Esophagus muscularis mucosa (tissue), 3 donors: ENCODE measurements at regions not wholly inside any gene's neighbourhood (a gene's known extent, or its start where the extent isn't known, plus 50 kb on each side); places are given as distances from the start of the nearest gene placed in this dataset.

ENCODE experiments used
- POLR2A ChIP-seq: fragments of 450-650 bp; IDR thresholded peaks from one replicate; pipeline ENCODE4 v1.6.1; 2017; ENCODE audit warnings: antibody characterized with exemption, moderate library complexity, mild to moderate bottlenecking, low read depth
- POLR2AphosphoS5 ChIP-seq, 2 donors: sonication (generic); formaldehyde crosslinking; IDR thresholded peaks; one replicate each; pipeline ENCODE4 v1.6.1; 2017; ENCODE audit warnings: antibody characterized with exemption in 2 of 2
- TF ChIP-seq, protein P1 (sequence below), 3 experiments: fragments of 200-600 bp in 2 of 3; fragments of 450-650 bp in 1 of 3; sonication (generic) in 2 of 3; IDR thresholded peaks; one replicate each; pipeline ENCODE4 v1.5.1; 2017 to 2019; ENCODE audit warnings: antibody characterized with exemption in 3 of 3, mild to moderate bottlenecking in 2 of 3, moderate library complexity in 1 of 3

DNA sequence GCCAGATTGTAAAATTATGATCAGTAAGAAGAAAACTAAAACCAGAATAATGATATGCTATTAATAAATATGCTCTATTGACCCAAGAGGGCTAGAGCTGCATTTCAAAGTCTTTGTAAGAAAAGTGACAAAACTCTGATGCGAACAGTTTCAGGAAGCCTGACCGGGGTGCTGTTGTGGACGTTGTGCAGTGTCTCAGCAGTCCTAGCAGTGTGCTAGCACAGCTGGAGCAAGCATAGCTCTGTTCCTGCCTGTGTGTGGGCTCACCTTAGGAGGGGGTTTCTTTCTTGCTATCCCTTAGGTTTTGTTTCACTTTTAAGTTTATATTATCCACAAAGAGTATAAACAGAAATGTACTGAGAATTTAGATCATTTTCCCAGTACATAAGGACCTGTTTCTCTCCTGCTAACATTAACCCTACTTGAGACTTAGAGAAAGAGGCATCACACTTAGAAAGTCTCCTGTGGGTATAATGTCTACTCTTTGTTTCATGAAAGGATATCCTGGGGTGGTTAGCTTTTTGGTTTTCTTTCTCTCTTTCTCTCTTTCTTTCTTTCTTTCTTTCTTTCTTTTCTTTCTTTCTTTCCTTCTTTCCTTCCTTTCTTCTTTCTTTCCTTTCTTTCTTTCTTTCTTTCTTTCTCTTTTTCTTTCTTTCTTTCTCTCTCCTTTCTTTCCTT, 124.5 kb downstream of the TMEM182 start:
- TF ChIP-seq, protein P1, sequence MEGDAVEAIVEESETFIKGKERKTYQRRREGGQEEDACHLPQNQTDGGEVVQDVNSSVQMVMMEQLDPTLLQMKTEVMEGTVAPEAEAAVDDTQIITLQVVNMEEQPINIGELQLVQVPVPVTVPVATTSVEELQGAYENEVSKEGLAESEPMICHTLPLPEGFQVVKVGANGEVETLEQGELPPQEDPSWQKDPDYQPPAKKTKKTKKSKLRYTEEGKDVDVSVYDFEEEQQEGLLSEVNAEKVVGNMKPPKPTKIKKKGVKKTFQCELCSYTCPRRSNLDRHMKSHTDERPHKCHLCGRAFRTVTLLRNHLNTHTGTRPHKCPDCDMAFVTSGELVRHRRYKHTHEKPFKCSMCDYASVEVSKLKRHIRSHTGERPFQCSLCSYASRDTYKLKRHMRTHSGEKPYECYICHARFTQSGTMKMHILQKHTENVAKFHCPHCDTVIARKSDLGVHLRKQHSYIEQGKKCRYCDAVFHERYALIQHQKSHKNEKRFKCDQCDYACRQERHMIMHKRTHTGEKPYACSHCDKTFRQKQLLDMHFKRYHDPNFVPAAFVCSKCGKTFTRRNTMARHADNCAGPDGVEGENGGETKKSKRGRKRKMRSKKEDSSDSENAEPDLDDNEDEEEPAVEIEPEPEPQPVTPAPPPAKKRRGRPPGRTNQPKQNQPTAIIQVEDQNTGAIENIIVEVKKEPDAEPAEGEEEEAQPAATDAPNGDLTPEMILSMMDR (IDR thresholded peaks at IDR 0.05) = no peak
- TF ChIP-seq POLR2AphosphoS5 (IDR thresholded peaks at IDR 0.05) = no peak
- no peak for TF ChIP-seq POLR2A
